Transverse colon (tissue), 4 donors: ENCODE measurements at regions not wholly inside any gene's neighbourhood (a gene's known extent, or its start where the extent isn't known, plus 50 kb on each side); places are given as distances from the start of the nearest gene placed in this dataset.
"Not testable (repeated sequence)": the region's sequence is repeated elsewhere in the genome, so short reads cannot be mapped to it uniquely, and the experiment has no call there.

Source experiments
- DNase-seq: peaks from one replicate; pipeline ENCODE4 v3.0.0-alpha.2; 2019
- H3K27ac ChIP-seq, 4 donors: fragments of 200-600 bp; sonication (generic); 2 replicates each; pipeline ENCODE4 v1.5.1; 2016 to 2018; ENCODE audit warnings: inconsistent platforms in 4 of 4
- H3K27me3 ChIP-seq: fragments of 200-600 bp; sonication (generic); 2 replicates; pipeline ENCODE4 v1.5.1; 2017; ENCODE audit warnings: inconsistent platforms
- H3K36me3 ChIP-seq, 4 donors: fragments of 200-600 bp; sonication (generic); 2 replicates each; pipeline ENCODE4 v1.5.1; 2017 to 2019; ENCODE audit warnings: inconsistent platforms in 4 of 4
- H3K4me1 ChIP-seq, 4 donors: fragments of 200-600 bp; sonication (generic); 2 replicates each; pipeline ENCODE4 v1.5.1; 2017 to 2020; ENCODE audit warnings: inconsistent platforms in 4 of 4
- H3K4me3 ChIP-seq, 4 donors: fragments of 200-600 bp; sonication (generic); 1 replicate in 1 of 4; 2 replicates in 3 of 4; pipeline versions ENCODE4 v1.5.1 to v1.6.1; 2017 to 2019; ENCODE audit warnings: inconsistent platforms in 4 of 4
- H3K9me3 ChIP-seq, 2 donors: fragments of 200-600 bp; sonication (generic); 2 replicates each; pipeline ENCODE4 v1.5.1; 2017 to 2019; ENCODE audit warnings: inconsistent platforms in 2 of 2
- CTCF ChIP-seq, 5 experiments: fragments of 200-600 bp in 3 of 5; fragments of 450-650 bp in 2 of 5; sonication (generic) in 3 of 5; IDR thresholded peaks; 1 replicate in 2 of 5; 2 replicates in 3 of 5; pipeline ENCODE4 v1.5.1; 2016 to 2017; ENCODE audit warnings: antibody characterized with exemption in 5 of 5, inconsistent platforms in 3 of 5, mild to moderate bottlenecking in 2 of 5, moderate library complexity in 1 of 5
- EP300 ChIP-seq: sonication (generic); formaldehyde crosslinking; IDR thresholded peaks from one replicate; pipeline ENCODE4 v1.6.1; 2017; ENCODE audit warnings: antibody characterized with exemption, low read depth
- POLR2A ChIP-seq: fragments of 450-650 bp; IDR thresholded peaks from one replicate; pipeline ENCODE4 v1.6.1; 2016; ENCODE audit warnings: antibody characterized with exemption, mild to moderate bottlenecking, moderate library complexity
- POLR2AphosphoS5 ChIP-seq, 3 donors: sonication (generic); formaldehyde crosslinking; IDR thresholded peaks; one replicate each; pipeline ENCODE4 v1.6.1; 2016; ENCODE audit warnings: antibody characterized with exemption in 3 of 3
- WGBS, 2 donors: methylation state at CpG; one replicate each; pipeline ENCODE4 v1.1.5; 2018; ENCODE audit warnings: low coverage in 1 of 2; 5-methylcytosine and 5-hydroxymethylcytosine counted together
- in situ Hi-C, 4 donors: fragments of 200-750 bp; cut with MboI; loops; one replicate each; pipeline versions ENCODE4 v1.15.0 to v1.15.1; 2017; ENCODE audit warnings: low sequenced_read_pairs in 3 of 4, low pct_ligation_motif_present in 1 of 4, low pct_unique_long_range_greater_than_20kb in 1 of 4
- intact Hi-C: fragments of 100-400 bp; cut with DNase I; formaldehyde crosslinking; loops from one replicate; pipeline ENCODE4 v1.15.1; 2023; ENCODE audit warnings: low total_unique reads

GRCh38 chr3:137867611-137868010 is 103.5 kb downstream of the SOX14 start:
- no peaks in the 10 kb centered on the region for H3K9me3 ChIP-seq
- intact Hi-C loops = no loop called here
- 82 to 89% methylated on average over 2 of the region's 2 CpGs for WGBS, 2 donors
- no peak overlapping the region for H3K27ac ChIP-seq
- TF ChIP-seq POLR2AphosphoS5 (IDR thresholded peaks at IDR 0.05) (no peak), EP300 (no peak), CTCF (IDR thresholded peaks at IDR 0.05) (no peak)
- no peaks in the 10 kb centered on the region for H3K27me3 ChIP-seq
- in situ Hi-C loops = no loop called here
- H3K4me3 ChIP-seq = no peak overlapping the region
- no peaks in the 10 kb centered on the region for H3K36me3 ChIP-seq
- DNase-seq = no peak
- no peaks in the 10 kb centered on the region for H3K4me1 ChIP-seq

GRCh38 chr3:137869022-137869421 is 104.9 kb downstream of the SOX14 start:
- 79% methylated on average over 5 of the region's 5 CpGs; no CpG with 5 or more reads in 1 of the 2 donors for WGBS, 2 donors
- DNase-seq = no peak
- in situ Hi-C loops = no loop called here

GRCh38 chr3:137872589-137872988 is 108.5 kb downstream of the SOX14 start:
- in situ Hi-C loops, H3K27me3 ChIP-seq, H3K36me3 ChIP-seq, H3K9me3 ChIP-seq, H3K4me3 ChIP-seq, H3K4me1 ChIP-seq, H3K27ac ChIP-seq, DNase-seq, intact Hi-C loops: not testable (repeated sequence)
- WGBS, 2 donors = 96% methylated on average over 14 of the region's 25 CpGs; no CpG with 5 or more reads in 1 of the 2 donors

More at GRCh38 chr3:137869022-137869421, 104.9 kb downstream of the SOX14 start:
- Histone ChIP-seq H3K9me3 (no peaks in the 10 kb centered on the region), H3K36me3 (no peaks in the 10 kb centered on the region), H3K4me1 (no peaks in the 10 kb centered on the region), H3K27ac (no peak overlapping the region), H3K4me3 (no peak overlapping the region), H3K27me3 (no peaks in the 10 kb centered on the region)
- intact Hi-C loops = no loop called here
- TF ChIP-seq CTCF (IDR thresholded peaks at IDR 0.05) = no peak
- no peak for TF ChIP-seq POLR2A
- TF ChIP-seq EP300 = no peak
- TF ChIP-seq POLR2AphosphoS5 (IDR thresholded peaks at IDR 0.05) = no peak

GRCh38 chr3:137896842-137897241 is 113.1 kb upstream of the CLDN18 start:
- H3K9me3 ChIP-seq, DNase-seq, H3K27me3 ChIP-seq, H3K4me1 ChIP-seq, H3K36me3 ChIP-seq, H3K4me3 ChIP-seq, intact Hi-C loops, H3K27ac ChIP-seq, in situ Hi-C loops: not testable (repeated sequence)
- WGBS, 2 donors = 78% methylated on average over 6 of the region's 6 CpGs; no CpG with 5 or more reads in 1 of the 2 donors

- no peak overlapping the region for H3K27ac ChIP-seq
- no peaks in the 10 kb centered on the region for H3K4me1 ChIP-seq
- no peaks in the 10 kb centered on the region for H3K9me3 ChIP-seq
- no peaks in the 10 kb centered on the region for H3K36me3 ChIP-seq
- no peak for DNase-seq
- in situ Hi-C loops = no loop called here
- 75 to 87% methylated on average over 4 to 10 of the region's 10 CpGs for WGBS, 2 donors
- no peaks in the 10 kb centered on the region for H3K27me3 ChIP-seq
- intact Hi-C loops = no loop called here
- TF ChIP-seq POLR2AphosphoS5 (IDR thresholded peaks at IDR 0.05) (no peak), CTCF (IDR thresholded peaks at IDR 0.05) (no peak), EP300 (no peak), POLR2A (no peak)
- no peak overlapping the region for H3K4me3 ChIP-seq
Measured at GRCh38 chr3:137906985-137907649, 102.8 kb upstream of the CLDN18 start.
